OCI-LY7 (cell line): ENCODE measurements at regions not wholly inside any gene's neighbourhood (a gene's known extent, or its start where the extent isn't known, plus 50 kb on each side); places are given as distances from the start of the nearest gene placed in this dataset.

Experiments used
- BruUV-seq: library from RNA; stranded (reverse); fragments of 400-500 nt; replicated peaks from 2 replicates; lab custom pipeline; 2021; lab: Mats Ljungman, UMichigan
- CTCF ChIA-PET: fragments of 300-600 bp; sonication (Branson Sonifier 250); formaldehyde crosslinking; loops from one replicate; lab custom pipeline; 2022; ENCODE audit warnings: antibody characterized with exemption; ENCODE audit not compliant: unreplicated experiment; lab: Charles Lee
- POLR2A ChIA-PET: fragments of 300-600 bp; sonication (Branson Sonifier 250); formaldehyde crosslinking; loops from one replicate; lab custom pipeline; 2022; ENCODE audit warnings: antibody characterized with exemption; lab: Charles Lee
- DNase-seq: peaks from one replicate; pipeline ENCODE4 v3.0.0-alpha.2; 2015; ENCODE audit warnings: low spot score
- H2AFZ ChIP-seq: fragments of 200-600 bp; sonication (generic), shearing (Covaris generic); 2 replicates; pipeline ENCODE4 v1.6.1; 2014; ENCODE audit warnings: mild to moderate bottlenecking, antibody characterized with exemption, low read length, moderate library complexity
- H3K27ac ChIP-seq: fragments of 200-600 bp; sonication (generic); 2 replicates; pipeline ENCODE4 v1.5.1; 2014; ENCODE audit warnings: mixed run types, low read depth, mild to moderate bottlenecking, moderate library complexity, low read length, inconsistent platforms; ENCODE audit not compliant: poor library complexity, severe bottlenecking
- H3K36me3 ChIP-seq: fragments of 200-600 bp; sonication (generic); 2 replicates; pipeline ENCODE4 v1.6.1; 2014; ENCODE audit warnings: mild to moderate bottlenecking, antibody characterized with exemption, low read length, moderate library complexity, mixed read lengths; ENCODE audit not compliant: insufficient read depth
- H3K4me1 ChIP-seq: fragments of 200-600 bp; sonication (generic); 2 replicates; pipeline ENCODE4 v1.5.1; 2014; ENCODE audit warnings: mild to moderate bottlenecking, low read length; ENCODE audit not compliant: insufficient read depth, poor library complexity, severe bottlenecking
- H3K4me2 ChIP-seq: fragments of 200-600 bp; sonication (generic); 2 replicates; pipeline ENCODE4 v1.6.1; 2014; ENCODE audit warnings: mild to moderate bottlenecking, low read length
- H3K4me3 ChIP-seq: fragments of 200-600 bp; sonication (generic); 2 replicates; pipeline ENCODE4 v1.5.1; 2014; ENCODE audit warnings: mild to moderate bottlenecking, low read depth, low read length; ENCODE audit not compliant: poor library complexity, severe bottlenecking
- H3K79me2 ChIP-seq: fragments of 200-600 bp; sonication (generic); 2 replicates; pipeline ENCODE4 v1.6.1; 2016; ENCODE audit warnings: low read depth, mild to moderate bottlenecking, low read length, moderate library complexity, mixed read lengths; ENCODE audit not compliant: insufficient read depth
- H3K9me2 ChIP-seq: fragments of 200-600 bp; sonication (generic); 2 replicates; pipeline ENCODE4 v1.6.1; 2016; ENCODE audit warnings: mild to moderate bottlenecking, low read length, mixed read lengths; ENCODE audit not compliant: insufficient read depth
- H3K9me3 ChIP-seq: fragments of 200-600 bp; sonication (generic); 2 replicates; pipeline ENCODE4 v1.6.1; 2014; ENCODE audit warnings: mild to moderate bottlenecking, mixed run types, low read length, mixed read lengths
- H4K20me1 ChIP-seq: fragments of 200-600 bp; sonication (generic); 2 replicates; pipeline ENCODE4 v1.6.1; 2014; ENCODE audit warnings: mild to moderate bottlenecking, antibody characterized with exemption, low read length, moderate library complexity, mixed read lengths; ENCODE audit not compliant: insufficient read depth
- EZH2phosphoT487 ChIP-seq: fragments of 200-600 bp; sonication (generic); IDR thresholded peaks from 2 replicates; pipeline ENCODE4 v1.6.1; 2018; ENCODE audit warnings: low read depth, borderline replicate concordance, mild to moderate bottlenecking, mixed run types, antibody characterized with exemption, low read length, moderate library complexity, mixed read lengths
- intact Hi-C: fragments of 100-400 bp; cut with micrococcal nuclease; formaldehyde crosslinking; loops from one replicate; pipeline ENCODE4 v1.10.0; 2022; ENCODE audit not compliant: unreplicated experiment
- TF ChIP-seq, protein P1 (sequence below): fragments of 200-600 bp; sonication (generic); conservative IDR thresholded peaks from 2 replicates; pipeline ENCODE4 v1.5.1; 2014; ENCODE audit warnings: mild to moderate bottlenecking, antibody characterized with exemption, low read length, moderate library complexity, mixed read lengths

- no peaks in the 10 kb centered on the region for H3K79me2 ChIP-seq
- POLR2A ChIA-PET = no interaction called here
- no peak overlapping the region for H3K27ac ChIP-seq
- H3K9me3 ChIP-seq = no peaks in the 10 kb centered on the region
- no peak overlapping the region for H3K4me3 ChIP-seq
- DNase-seq = no peak
- no peak overlapping the region for H3K4me2 ChIP-seq
- no peaks in the 10 kb centered on the region for H3K36me3 ChIP-seq
- BruUV-seq = no TSS peak
- H3K4me1 ChIP-seq = no peaks in the 10 kb centered on the region
- CTCF ChIA-PET = no interaction called here
- intact Hi-C loops = no loop called here
- TF ChIP-seq, protein P1, sequence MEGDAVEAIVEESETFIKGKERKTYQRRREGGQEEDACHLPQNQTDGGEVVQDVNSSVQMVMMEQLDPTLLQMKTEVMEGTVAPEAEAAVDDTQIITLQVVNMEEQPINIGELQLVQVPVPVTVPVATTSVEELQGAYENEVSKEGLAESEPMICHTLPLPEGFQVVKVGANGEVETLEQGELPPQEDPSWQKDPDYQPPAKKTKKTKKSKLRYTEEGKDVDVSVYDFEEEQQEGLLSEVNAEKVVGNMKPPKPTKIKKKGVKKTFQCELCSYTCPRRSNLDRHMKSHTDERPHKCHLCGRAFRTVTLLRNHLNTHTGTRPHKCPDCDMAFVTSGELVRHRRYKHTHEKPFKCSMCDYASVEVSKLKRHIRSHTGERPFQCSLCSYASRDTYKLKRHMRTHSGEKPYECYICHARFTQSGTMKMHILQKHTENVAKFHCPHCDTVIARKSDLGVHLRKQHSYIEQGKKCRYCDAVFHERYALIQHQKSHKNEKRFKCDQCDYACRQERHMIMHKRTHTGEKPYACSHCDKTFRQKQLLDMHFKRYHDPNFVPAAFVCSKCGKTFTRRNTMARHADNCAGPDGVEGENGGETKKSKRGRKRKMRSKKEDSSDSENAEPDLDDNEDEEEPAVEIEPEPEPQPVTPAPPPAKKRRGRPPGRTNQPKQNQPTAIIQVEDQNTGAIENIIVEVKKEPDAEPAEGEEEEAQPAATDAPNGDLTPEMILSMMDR = no peak
- TF ChIP-seq EZH2phosphoT487 = no peak
- H4K20me1 ChIP-seq = no peaks in the 10 kb centered on the region
- H3K9me2 ChIP-seq = no peaks in the 10 kb centered on the region
- no peak overlapping the region for H2AFZ ChIP-seq
These were observed 287.4 kb downstream of the SKIDA1 start for GRCh38 chr10:21238044-21238443.

GRCh38 chr10:21234761-21235160, 290.7 kb downstream of the SKIDA1 start:
- no peak overlapping the region for H3K4me2 ChIP-seq
- no peaks in the 10 kb centered on the region for H3K4me1 ChIP-seq
- intact Hi-C loops = no loop called here
- no peaks in the 10 kb centered on the region for H3K9me3 ChIP-seq
- no peak overlapping the region for H3K4me3 ChIP-seq
- no peak overlapping the region for H2AFZ ChIP-seq
- TF ChIP-seq, protein P1 = no peak
- TF ChIP-seq EZH2phosphoT487 = no peak
- no peaks in the 10 kb centered on the region for H3K79me2 ChIP-seq
- H3K36me3 ChIP-seq = no peaks in the 10 kb centered on the region
- H3K9me2 ChIP-seq = no peaks in the 10 kb centered on the region
- no peak overlapping the region for H3K27ac ChIP-seq
- ChIA-PET CTCF (no interaction called here), POLR2A (no interaction called here)
- DNase-seq = no peak
- BruUV-seq = no TSS peak
- no peaks in the 10 kb centered on the region for H4K20me1 ChIP-seq

DNA sequence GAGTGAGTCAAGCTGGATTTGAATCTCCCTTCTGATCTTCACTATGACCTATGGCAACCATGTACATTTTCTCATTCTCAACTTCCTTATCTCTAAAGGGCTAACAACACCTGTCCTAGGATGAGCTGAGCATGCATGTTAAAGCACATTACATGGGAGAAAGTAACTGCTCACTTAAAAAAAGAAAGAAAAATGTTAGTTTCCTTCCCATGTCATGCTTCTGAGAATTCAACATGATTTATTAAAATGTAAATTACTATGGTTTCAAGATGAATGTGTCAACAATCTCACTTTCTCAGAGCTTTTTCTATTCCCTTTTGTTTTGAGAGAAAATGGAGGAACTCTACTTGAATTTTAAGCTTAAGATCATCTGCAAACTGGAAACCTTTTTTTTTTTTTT, 295.3 kb downstream of the SKIDA1 start:
- H4K20me1 ChIP-seq = no peaks in the 10 kb centered on the region
- no peaks in the 10 kb centered on the region for H3K79me2 ChIP-seq
- intact Hi-C loops = no loop called here
- H3K27ac ChIP-seq = no peak overlapping the region
- DNase-seq = no peak
- no peaks in the 10 kb centered on the region for H3K9me3 ChIP-seq
- H3K36me3 ChIP-seq = no peaks in the 10 kb centered on the region
- H2AFZ ChIP-seq = no peak overlapping the region
- no peak overlapping the region for H3K4me2 ChIP-seq
- H3K9me2 ChIP-seq = no peaks in the 10 kb centered on the region
- ChIA-PET POLR2A (interaction anchor here (0.7 kb wide), 1 partner anchor 26 kb away, joined by 3 read pairs; no protein-coding TSS in a partner anchor), CTCF (no interaction called here)
- H3K4me1 ChIP-seq = no peaks in the 10 kb centered on the region
- no peak overlapping the region for H3K4me3 ChIP-seq
- TF ChIP-seq, protein P1 = no peak
- no peak for TF ChIP-seq EZH2phosphoT487
- BruUV-seq = no TSS peak
